HCT116 (cell line): ENCODE measurements at regions not wholly inside any gene's neighbourhood (a gene's known extent, or its start where the extent isn't known, plus 50 kb on each side); places are given as distances from the start of the nearest gene placed in this dataset.

Experiments
- ATAC-seq: fragments of 200-7000 bp; cut with Tn5 transposase; 2 replicates; pipeline ENCODE4 v1.9.1; 2020; ENCODE audit warnings: mild to moderate bottlenecking, moderate library complexity
- BruUV-seq: library from RNA; stranded (reverse); fragments of 400-500 nt; replicated peaks from 2 replicates; lab custom pipeline; 2021; lab: Mats Ljungman, UMichigan
- CTCF ChIA-PET: fragments of 300-600 bp; sonication (Branson Sonifier 250); formaldehyde crosslinking; loops from one replicate; lab custom pipeline; 2021; ENCODE audit warnings: antibody characterized with exemption; lab: Charles Lee
- POLR2A ChIA-PET: fragments of 300-600, 350-600 bp; sonication (Branson Sonifier 250); formaldehyde crosslinking; loops from one replicate; lab custom pipeline; 2021; ENCODE audit warnings: antibody characterized with exemption; lab: Charles Lee
- RAD21 ChIA-PET, 2 experiments: fragments of 300-600 bp; sonication (Branson Sonifier 250); formaldehyde crosslinking; loops; one replicate each; lab custom pipeline; 2023; ENCODE audit warnings: low total read pairs in 2 of 2; ENCODE audit not compliant: uncharacterized antibody in 2 of 2, unreplicated experiment in 2 of 2, low non-redundant PET in 1 of 2; lab: Charles Lee
- DNase-seq: peaks from one replicate; pipeline ENCODE4 v3.0.0-alpha.2; 2010; ENCODE audit warnings: low read depth, low spot score
- H2AFZ ChIP-seq: fragments of 200-600 bp; shearing (Covaris generic), sonication (generic); 2 replicates; pipeline ENCODE4 v1.6.1; 2017; ENCODE audit warnings: low read depth, mixed run types, mixed read lengths, antibody characterized with exemption, low read length; ENCODE audit not compliant: poor library complexity, severe bottlenecking
- H3K27ac ChIP-seq: 2 replicates; pipeline ENCODE4 v1.5.1; 2012; ENCODE audit warnings: low read depth, low read length
- H3K27me3 ChIP-seq: fragments of 200-600 bp; sonication (generic); 2 replicates; pipeline ENCODE4 v1.6.1; 2016; ENCODE audit warnings: mixed run types, low read length, mixed read lengths; ENCODE audit not compliant: insufficient read depth
- H3K36me3 ChIP-seq, 2 experiments: fragments of 200-500 bp in 1 of 2; fragments of 200-600 bp in 1 of 2; sonication (Bioruptor generic) in 1 of 2; sonication (generic) in 1 of 2; 2 replicates each; pipeline versions ENCODE4 v1.5.1 to v1.6.1; 2014 to 2016; ENCODE audit warnings: low read length in 2 of 2, inconsistent platforms in 1 of 2, mixed read lengths in 1 of 2, mixed run types in 1 of 2; ENCODE audit not compliant: insufficient read depth in 2 of 2, control insufficient read depth in 1 of 2
- H3K4me1 ChIP-seq, 2 experiments: fragments of 200-600 bp in 1 of 2; sonication (generic) in 1 of 2; 2 replicates each; pipeline versions ENCODE4 v1.5.1 to v1.6.1; 2012 to 2017; ENCODE audit warnings: low read length in 2 of 2, inconsistent platforms in 1 of 2, mild to moderate bottlenecking in 1 of 2, mixed read lengths in 1 of 2, mixed run types in 1 of 2, moderate library complexity in 1 of 2; ENCODE audit not compliant: insufficient read depth in 2 of 2, control insufficient read depth in 1 of 2
- H3K4me2 ChIP-seq: fragments of 200-600 bp; sonication (generic); 2 replicates; pipeline ENCODE4 v1.6.1; 2017; ENCODE audit warnings: mixed run types, low read length, mixed read lengths
- H3K4me3 ChIP-seq, 2 experiments: fragments of 200-600 bp in 1 of 2; sonication (generic) in 1 of 2; replicated peaks in 1 of 2; 2 replicates each; pipeline ENCODE4 v1.5.1; 2011 to 2016; ENCODE audit warnings: low read length in 2 of 2, control low read depth in 1 of 2, low read depth in 1 of 2, mild to moderate bottlenecking in 1 of 2, mixed read lengths in 1 of 2, mixed run types in 1 of 2
- H3K79me2 ChIP-seq: fragments of 200-600 bp; sonication (generic); 2 replicates; pipeline ENCODE4 v1.6.1; 2017; ENCODE audit warnings: mild to moderate bottlenecking, mixed run types, low read length, moderate library complexity, mixed read lengths; ENCODE audit not compliant: insufficient read depth
- H3K9ac ChIP-seq: fragments of 200-600 bp; sonication (generic); 2 replicates; pipeline ENCODE4 v1.6.1; 2016; ENCODE audit warnings: low read length, mixed read lengths
- H3K9me2 ChIP-seq: fragments of 200-600 bp; sonication (generic), shearing (Covaris generic); 2 replicates; pipeline ENCODE4 v1.6.1; 2017; ENCODE audit warnings: mixed run types, mild to moderate bottlenecking, moderate library complexity; ENCODE audit not compliant: insufficient read depth
- H3K9me3 ChIP-seq, 2 experiments: fragments of 200-500 bp in 1 of 2; fragments of 200-600 bp in 1 of 2; sonication (Bioruptor generic) in 1 of 2; sonication (generic) in 1 of 2; 2 replicates each; pipeline ENCODE4 v1.6.1; 2014 to 2017; ENCODE audit warnings: low read length in 2 of 2, mixed read lengths in 2 of 2, inconsistent platforms in 1 of 2, low read depth in 1 of 2, mild to moderate bottlenecking in 1 of 2, mixed run types in 1 of 2, moderate library complexity in 1 of 2; ENCODE audit not compliant: control insufficient read depth in 1 of 2, insufficient read depth in 1 of 2
- H4K20me1 ChIP-seq: fragments of 200-600 bp; sonication (generic), shearing (Covaris generic); 2 replicates; pipeline ENCODE4 v1.6.1; 2017; ENCODE audit warnings: mixed run types, mild to moderate bottlenecking, moderate library complexity; ENCODE audit not compliant: insufficient read depth
- CBX3 ChIP-seq: IDR thresholded peaks from 2 replicates; pipeline ENCODE4 v1.6.1; 2012; ENCODE audit warnings: low read depth
- CEBPB ChIP-seq: IDR thresholded peaks from 2 replicates; pipeline ENCODE4 v1.6.1; 2012; ENCODE audit warnings: low read depth
- EZH2 ChIP-seq: fragments of 200-600 bp; sonication (generic); IDR thresholded peaks from 2 replicates; pipeline ENCODE4 v1.6.1; 2017; ENCODE audit warnings: antibody characterized with exemption, mixed run types
- EZH2phosphoT487 ChIP-seq: fragments of 200-600 bp; IDR thresholded peaks from 2 replicates; pipeline ENCODE4 v1.6.1; 2018; ENCODE audit warnings: antibody characterized with exemption, borderline replicate concordance
- FOSL1 ChIP-seq: IDR thresholded peaks from 2 replicates; pipeline ENCODE4 v1.6.1; 2012; ENCODE audit warnings: low read depth
- JUND ChIP-seq: IDR thresholded peaks from 2 replicates; pipeline ENCODE4 v1.6.1; 2012
- MAX ChIP-seq: IDR thresholded peaks from 2 replicates; pipeline ENCODE4 v1.6.1; 2012
- POLR2A ChIP-seq: IDR thresholded peaks from 2 replicates; pipeline ENCODE4 v1.7.0; 2011; ENCODE audit warnings: borderline replicate concordance; ENCODE audit not compliant: insufficient read depth, insufficient read length; ENCODE audit errors: extremely low read depth
- POLR2AphosphoS5 ChIP-seq: IDR thresholded peaks from 2 replicates; pipeline ENCODE4 v1.6.1; 2011; ENCODE audit warnings: mild to moderate bottlenecking, low read depth, low read length, moderate library complexity
- REST ChIP-seq: IDR thresholded peaks from 2 replicates; pipeline ENCODE4 v1.6.1; 2012; ENCODE audit warnings: low read depth
- SIN3A ChIP-seq: IDR thresholded peaks from 2 replicates; pipeline ENCODE4 v1.6.1; 2012; ENCODE audit warnings: low read depth
- SP1 ChIP-seq: IDR thresholded peaks from 2 replicates; pipeline ENCODE4 v1.6.1; 2012; ENCODE audit warnings: low read depth
- SRF ChIP-seq: IDR thresholded peaks from 2 replicates; pipeline ENCODE4 v1.6.1; 2012; ENCODE audit warnings: low read depth
- YY1 ChIP-seq: IDR thresholded peaks from 2 replicates; pipeline ENCODE4 v1.6.1; 2011; ENCODE audit warnings: low read length, low read depth, moderate library complexity, mild to moderate bottlenecking; ENCODE audit not compliant: insufficient replicate concordance; ENCODE audit errors: extremely low read depth
- ZBTB33 ChIP-seq: IDR thresholded peaks from 2 replicates; pipeline ENCODE4 v1.6.1; 2011; ENCODE audit warnings: mild to moderate bottlenecking, low read length, moderate library complexity; ENCODE audit not compliant: insufficient replicate concordance; ENCODE audit errors: extremely low read depth
- ZFX ChIP-seq: fragments of 450-650 bp; IDR thresholded peaks from 2 replicates; pipeline ENCODE4 v1.6.1; 2017
- intact Hi-C: fragments of 100-400 bp; cut with micrococcal nuclease; formaldehyde crosslinking; loops from 2 replicates; pipeline ENCODE4 v1.10.0; 2022
- TF ChIP-seq, protein P1 (sequence below): IDR thresholded peaks from 2 replicates; pipeline ENCODE4 v1.6.1; 2012

DNA sequence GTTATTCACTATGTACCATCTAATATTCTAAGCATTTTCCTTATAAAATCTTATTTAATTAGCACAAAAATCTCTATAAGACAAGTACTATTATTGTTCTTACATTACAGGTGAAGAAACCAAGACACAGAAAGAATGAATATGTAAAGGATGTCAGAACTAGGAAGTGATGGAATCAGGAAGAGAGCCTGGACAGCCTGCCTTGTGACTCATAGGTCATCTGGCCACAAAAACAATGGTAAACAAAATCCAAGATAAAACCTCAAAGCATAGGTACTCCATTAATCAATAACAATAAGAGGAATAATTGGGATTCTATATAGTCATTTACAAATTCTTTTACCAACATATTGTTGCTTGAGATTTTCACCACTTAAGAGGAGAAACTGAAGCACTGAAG lies 505.4 kb upstream of the PIK3C3 start:
- Histone ChIP-seq H3K9me3 (peaks cover 17 to 23% of the 10 kb centered on the region in 2 experiments; a peak in 3 of 4 replicates), H3K36me3 (no peaks in the 10 kb centered on the region), H3K4me1 (no peaks in the 10 kb centered on the region), H2AFZ (no peak overlapping the region), H3K9me2 (no peaks in the 10 kb centered on the region), H3K4me3 (no peak overlapping the region), H3K79me2 (no peaks in the 10 kb centered on the region), H3K27ac (no peak overlapping the region), H4K20me1 (no peaks in the 10 kb centered on the region), H3K4me2 (no peak overlapping the region), H3K9ac (no peak overlapping the region), H3K27me3 (no peaks in the 10 kb centered on the region)
- CTCF ChIA-PET = no interaction called here
- intact Hi-C loops = no loop called here
- DNase-seq (no peak), ATAC-seq (no peak)
- TF ChIP-seq SRF (no peak), POLR2A (no peak), ZFX (no peak), MAX (no peak), SP1 (no peak), ZBTB33 (no peak), POLR2AphosphoS5 (no peak), EZH2 (no peak), CBX3 (no peak), YY1 (no peak), JUND (no peak), EZH2phosphoT487 (no peak), REST (no peak), FOSL1 (no peak), SIN3A (no peak), CEBPB (no peak)
- TF ChIP-seq, protein P1, sequence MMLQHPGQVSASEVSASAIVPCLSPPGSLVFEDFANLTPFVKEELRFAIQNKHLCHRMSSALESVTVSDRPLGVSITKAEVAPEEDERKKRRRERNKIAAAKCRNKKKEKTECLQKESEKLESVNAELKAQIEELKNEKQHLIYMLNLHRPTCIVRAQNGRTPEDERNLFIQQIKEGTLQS = no peak
- no TSS peak for BruUV-seq
- POLR2A ChIA-PET = no interaction called here
- RAD21 ChIA-PET = no interaction called here
